ENCODE measurements at regions not wholly inside any gene's neighbourhood (a gene's known extent, or its start where the extent isn't known, plus 50 kb on each side); places are given as distances from the start of the nearest gene placed in this dataset.

DNA sequence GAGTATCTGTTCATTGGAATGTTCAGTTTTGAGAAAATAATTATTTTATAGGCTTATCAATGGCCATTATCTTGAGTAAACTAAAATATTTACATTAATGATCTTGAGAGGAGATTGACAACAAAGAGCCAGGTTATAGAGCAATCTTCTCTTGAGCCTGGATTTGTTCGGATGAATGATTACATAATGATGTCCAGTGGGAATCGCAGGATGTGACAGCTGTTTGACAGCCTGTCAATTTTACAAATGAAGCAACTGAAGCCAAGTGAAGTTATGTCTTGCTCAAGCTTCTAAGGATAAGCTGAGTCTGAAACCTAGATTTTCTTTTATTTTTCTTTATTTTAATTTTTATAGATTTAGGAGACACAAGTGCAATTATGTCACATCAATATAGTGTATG lies 52.1 kb upstream of the BACH1 start:
- Histone ChIP-seq H3K27ac (ENCODE audit: low read depth, low read length) (no peak overlapping the region), H3K4me1 (ENCODE audit: control insufficient read depth in 1 of 2, insufficient read depth in 2 of 2, low read length in 2 of 2) (peaks cover 9% of the 10 kb centered on the region in 2 experiments), H4K91ac (ENCODE audit: low read depth, low read length) (no peak overlapping the region), H4K8ac (ENCODE audit: low read depth, low read length) (no peak overlapping the region), H2AK5ac (ENCODE audit: low read length) (no peak overlapping the region), H3K27me3 (ENCODE audit: insufficient read depth, low read length) (no peaks in the 10 kb centered on the region), H2BK5ac (ENCODE audit: low read depth, low read length, poor library complexity) (no peak overlapping the region), H3K23ac (ENCODE audit: low read length) (no peak overlapping the region), H2AFZ (ENCODE audit: insufficient read depth, low read length, poor library complexity) (no peak overlapping the region), H3K18ac (ENCODE audit: low read length) (no peak overlapping the region), H3K4me2 (ENCODE audit: low read length) (no peak overlapping the region), H3K9me3 (ENCODE audit: insufficient read depth, low read depth, low read length) (peaks cover 2% of the 10 kb centered on the region), H3K79me2 (ENCODE audit: control insufficient read depth, insufficient read depth, low read length, poor library complexity) (no peaks in the 10 kb centered on the region), H3K36me3 (ENCODE audit: control insufficient read depth in 1 of 2, insufficient read depth in 2 of 2, low read length in 2 of 2) (no peaks in the 10 kb centered on the region), H3K4me3 (ENCODE audit: low read depth, low read length) (no peak overlapping the region), H3K79me1 (ENCODE audit: low read length) (no peaks in the 10 kb centered on the region), H3K4ac (ENCODE audit: low read depth, low read length) (no peak overlapping the region), H3K9ac (ENCODE audit: low read length) (no peak overlapping the region), H4K12ac (ENCODE audit: low read depth, low read length) (no peak overlapping the region), H2BK12ac (ENCODE audit: low read length) (no peak overlapping the region), H3K14ac (ENCODE audit: low read length) (no peak overlapping the region), H2BK120ac (ENCODE audit: insufficient read depth, low read length, poor library complexity) (no peak overlapping the region)
- DNase-seq = no peak
- WGBS (ENCODE audit: extremely low coverage, insufficient coverage, insufficient read length) = no CpG with 5 or more reads among the region's 2 CpGs

DNA sequence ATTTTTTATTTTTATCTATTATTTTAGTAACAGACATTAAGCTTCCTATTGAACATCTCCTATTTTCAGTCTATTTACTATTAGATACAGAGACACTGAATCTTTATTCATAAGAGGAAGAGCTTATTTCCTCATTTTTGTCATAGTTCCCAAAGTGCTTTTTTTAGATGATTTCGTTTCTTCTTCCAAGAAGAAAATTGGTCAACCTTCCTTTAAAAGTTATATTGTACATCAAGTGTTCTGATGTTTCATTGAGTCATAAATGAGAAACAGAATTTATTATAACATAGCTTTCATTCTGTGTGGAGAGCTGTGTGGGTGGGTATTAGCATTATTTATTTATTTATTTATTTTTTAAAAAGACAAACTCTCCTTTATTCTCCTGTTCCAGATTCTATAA lies 50.6 kb upstream of the BACH1 start:
- no CpG with 5 or more reads among the region's 1 CpG for WGBS (ENCODE audit: extremely low coverage, insufficient coverage, insufficient read length)
- no peak overlapping the region for H3K9ac ChIP-seq (ENCODE audit: low read length)
- H3K9me3 ChIP-seq (ENCODE audit: insufficient read depth, low read depth, low read length) = peaks cover 5% of the 10 kb centered on the region

More for the DNA sequence above, 50.6 kb upstream of the BACH1 start:
- no peaks in the 10 kb centered on the region for H3K79me2 ChIP-seq (ENCODE audit: control insufficient read depth, insufficient read depth, low read length, poor library complexity)
- no peaks in the 10 kb centered on the region for H3K79me1 ChIP-seq (ENCODE audit: low read length)
- no peak overlapping the region for H4K12ac ChIP-seq (ENCODE audit: low read depth, low read length)
- H3K27ac ChIP-seq (ENCODE audit: low read depth, low read length) = no peak overlapping the region
- H3K14ac ChIP-seq (ENCODE audit: low read length) = no peak overlapping the region
- no peak overlapping the region for H2AFZ ChIP-seq (ENCODE audit: insufficient read depth, low read length, poor library complexity)
- DNase-seq = no peak
- H4K8ac ChIP-seq (ENCODE audit: low read depth, low read length) = no peak overlapping the region
- H3K27me3 ChIP-seq (ENCODE audit: insufficient read depth, low read length) = no peaks in the 10 kb centered on the region
- no peaks in the 10 kb centered on the region for H3K36me3 ChIP-seq (ENCODE audit: control insufficient read depth in 1 of 2, insufficient read depth in 2 of 2, low read length in 2 of 2)
- H2BK120ac ChIP-seq (ENCODE audit: insufficient read depth, low read length, poor library complexity) = no peak overlapping the region
- H2BK12ac ChIP-seq (ENCODE audit: low read length) = no peak overlapping the region
- H3K23ac ChIP-seq (ENCODE audit: low read length) = no peak overlapping the region
- H2AK5ac ChIP-seq (ENCODE audit: low read length) = no peak overlapping the region
- no peak overlapping the region for H2BK5ac ChIP-seq (ENCODE audit: low read depth, low read length, poor library complexity)
- peaks cover 9% of the 10 kb centered on the region in 2 experiments for H3K4me1 ChIP-seq (ENCODE audit: control insufficient read depth in 1 of 2, insufficient read depth in 2 of 2, low read length in 2 of 2)
- H3K18ac ChIP-seq (ENCODE audit: low read length) = no peak overlapping the region
- no peak overlapping the region for H4K91ac ChIP-seq (ENCODE audit: low read depth, low read length)
- no peak overlapping the region for H3K4ac ChIP-seq (ENCODE audit: low read depth, low read length)
- no peak overlapping the region for H3K4me2 ChIP-seq (ENCODE audit: low read length)
- no peak overlapping the region for H3K4me3 ChIP-seq (ENCODE audit: low read depth, low read length)

Data from trophoblast cell (in vitro differentiated cells and primary cell).